GM20000 (cell line): ENCODE measurements at regions not wholly inside any gene's neighbourhood (a gene's known extent, or its start where the extent isn't known, plus 50 kb on each side); places are given as distances from the start of the nearest gene placed in this dataset.
"Not testable (repeated sequence)": the region's sequence is repeated elsewhere in the genome, so short reads cannot be mapped to it uniquely, and the experiment has no call there.

Experiments used
- DNase-seq: peaks from one replicate; pipeline ENCODE4 v3.0.0; 2012; ENCODE audit warnings: low spot score
- CTCF ChIP-seq: IDR thresholded peaks from 2 replicates; pipeline ENCODE4 v1.5.1; 2012; ENCODE audit warnings: mild to moderate bottlenecking, control low read depth; ENCODE audit errors: extremely low read depth, missing control alignments

- DNase-seq = no peak
- no peak for TF ChIP-seq CTCF
Measured at GRCh38 chr6:8844968-8845367, 409.6 kb upstream of the SLC35B3 start.

- no peak for TF ChIP-seq CTCF
Measured at GRCh38 chr6:8839626-8840025, 404.3 kb upstream of the SLC35B3 start.

GRCh38 chr6:8837343-8837742 lies 402.0 kb upstream of the SLC35B3 start:
- DNase-seq = no peak
- TF ChIP-seq CTCF = no peak

More at GRCh38 chr6:8839626-8840025, 404.3 kb upstream of the SLC35B3 start:
- DNase-seq = no peak

GRCh38 chr6:8832695-8833094 lies 397.4 kb upstream of the SLC35B3 start:
- not testable (repeated sequence) for DNase-seq

GRCh38 chr6:8831366-8832152 lies 396.2 kb upstream of the SLC35B3 start:
- DNase-seq = no peak
- TF ChIP-seq CTCF = no peak

GRCh38 chr6:8830794-8831193 lies 395.4 kb upstream of the SLC35B3 start:
- DNase-seq = no peak
- TF ChIP-seq CTCF = no peak

GRCh38 chr6:8829796-8830195 lies 394.5 kb upstream of the SLC35B3 start:
- no peak for DNase-seq
- no peak for TF ChIP-seq CTCF

- DNase-seq = no peak
Measured at GRCh38 chr6:8829296-8829695, 394.0 kb upstream of the SLC35B3 start.

More at GRCh38 chr6:8829296-8829695, 394.0 kb upstream of the SLC35B3 start:
- TF ChIP-seq CTCF = no peak
